ENCODE measurements at regions not wholly inside any gene's neighbourhood (a gene's known extent, or its start where the extent isn't known, plus 50 kb on each side); places are given as distances from the start of the nearest gene placed in this dataset.

DNA sequence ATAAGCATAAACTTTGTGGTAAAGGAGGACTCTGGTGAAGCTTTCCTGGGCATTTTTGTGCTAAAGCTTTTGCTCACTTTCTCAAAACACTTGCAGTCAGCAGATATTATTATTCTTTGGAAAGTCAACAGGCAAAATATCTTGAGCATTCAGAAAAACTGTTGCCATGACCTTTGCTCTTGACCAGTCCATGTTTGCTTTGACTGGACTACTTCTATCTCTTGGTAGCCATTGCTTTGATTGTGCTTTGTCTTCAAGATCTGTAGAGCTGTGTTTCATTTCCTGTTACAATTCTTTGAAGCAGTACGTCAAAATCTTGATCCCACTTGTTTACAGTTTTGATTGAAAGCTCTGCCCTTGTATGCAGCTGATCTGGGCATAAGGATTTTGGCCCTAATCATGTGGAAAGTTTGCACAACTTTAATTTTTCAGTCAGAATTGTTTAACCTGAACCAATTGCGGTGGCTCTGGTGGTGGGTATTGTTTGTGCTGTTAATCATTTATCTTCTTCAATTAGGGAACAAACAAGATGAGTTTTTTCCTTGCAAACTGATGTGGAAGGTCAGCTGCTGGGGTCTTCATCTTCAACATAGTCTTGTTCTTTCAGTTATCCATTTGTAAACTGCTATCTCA lies 121.5 kb upstream of the NUDT6 start:
- ATAC-seq (replicated peaks in 1 of 4) (no peak), DNase-seq (no peak)
- Histone ChIP-seq H3K27ac (ENCODE audit: low read length) (no peak overlapping the region), H3K4me1 (ENCODE audit: control insufficient read depth in 1 of 2, extremely low read depth in 1 of 2, insufficient read depth in 2 of 2, low read length in 2 of 2) (no peaks in the 10 kb centered on the region), H3K4me3 (ENCODE audit: control insufficient read depth in 1 of 2, extremely low read depth in 1 of 2, low read length in 1 of 2) (no peak overlapping the region), H3K36me3 (ENCODE audit: control insufficient read depth in 2 of 2, extremely low read depth in 1 of 2, insufficient read depth in 1 of 2, low read length in 1 of 2) (no peaks in the 10 kb centered on the region), H3K27me3 (replicated peaks in 1 of 2; ENCODE audit: control insufficient read depth in 2 of 2, extremely low read depth in 1 of 2, insufficient read depth in 2 of 2, low read length in 1 of 2) (no peaks in the 10 kb centered on the region), H3K9me3 (peaks cover 11% of the 10 kb centered on the region)
- H3K27me3 Mint-ChIP-seq: no peaks in the 10 kb centered on the region
- no peak overlapping the region for H3K4me3 Mint-ChIP-seq
- no peak overlapping the region for H3K27ac Mint-ChIP-seq
- H3K36me3 Mint-ChIP-seq: peaks cover 76% of the 10 kb centered on the region
- 63% methylated on average over 1 of the region's 2 CpGs for WGBS (ENCODE audit: insufficient coverage)
- ChIA-PET POLR2A (interaction anchor here in 1 of 2 donors (0.6 kb wide), 1 partner anchor 201 kb away, joined by 3 read pairs; no protein-coding TSS in a partner anchor), CTCF (no interaction called here)
- H3K4me1 Mint-ChIP-seq: peaks cover 0 to 10% (median 2%) of the 10 kb centered on the region in 3 donors
- peaks cover 13 to 54% (median 29%) of the 10 kb centered on the region in 3 donors for H3K9me3 Mint-ChIP-seq

DNA sequence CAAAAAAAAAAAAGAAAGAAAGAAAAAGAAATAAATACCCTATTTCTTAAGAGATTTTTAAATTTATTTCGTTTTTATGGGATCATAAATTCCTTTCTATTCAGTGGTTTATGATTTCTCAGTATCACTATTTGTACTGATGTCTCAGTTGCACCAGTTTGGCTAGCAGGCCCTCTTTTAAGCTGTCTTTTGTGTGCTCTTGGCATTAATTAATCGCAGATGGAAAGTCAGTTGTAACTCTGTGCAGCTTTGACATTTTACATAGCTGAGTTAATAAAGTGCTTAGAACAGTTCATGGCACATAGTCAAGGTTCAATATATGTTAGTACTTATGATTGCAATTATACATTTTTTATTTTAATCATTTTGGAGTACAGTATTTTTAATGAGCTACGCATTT lies 123.7 kb upstream of the NUDT6 start:
- peaks cover 26 to 71% (median 31%) of the 10 kb centered on the region in 3 donors for H3K9me3 Mint-ChIP-seq
- H3K27ac ChIP-seq (ENCODE audit: low read length): no peak overlapping the region
- WGBS (ENCODE audit: insufficient coverage): 100% methylated on average over 1 of the region's 3 CpGs
- H3K27me3 Mint-ChIP-seq: no peaks in the 10 kb centered on the region
- ChIA-PET CTCF (no interaction called here), POLR2A (no interaction called here)
- ATAC-seq (replicated peaks in 1 of 4) (no peak), DNase-seq (no peak)
- H3K4me1 Mint-ChIP-seq: peaks cover 7 to 21% (median 10%) of the 10 kb centered on the region in 3 donors
- H3K36me3 ChIP-seq (ENCODE audit: control insufficient read depth in 2 of 2, extremely low read depth in 1 of 2, insufficient read depth in 1 of 2, low read length in 1 of 2): no peaks in the 10 kb centered on the region
- peaks cover 13% of the 10 kb centered on the region for H3K9me3 ChIP-seq
- no peak overlapping the region for H3K27ac Mint-ChIP-seq
- H3K36me3 Mint-ChIP-seq: peaks cover 77% of the 10 kb centered on the region
- no peaks in the 10 kb centered on the region for H3K4me1 ChIP-seq (ENCODE audit: control insufficient read depth in 1 of 2, extremely low read depth in 1 of 2, insufficient read depth in 2 of 2, low read length in 2 of 2)
- no peaks in the 10 kb centered on the region for H3K27me3 ChIP-seq (replicated peaks in 1 of 2; ENCODE audit: control insufficient read depth in 2 of 2, extremely low read depth in 1 of 2, insufficient read depth in 2 of 2, low read length in 1 of 2)
- H3K4me3 ChIP-seq (ENCODE audit: control insufficient read depth in 1 of 2, extremely low read depth in 1 of 2, low read length in 1 of 2): no peak overlapping the region
- H3K4me3 Mint-ChIP-seq: no peak overlapping the region

DNA sequence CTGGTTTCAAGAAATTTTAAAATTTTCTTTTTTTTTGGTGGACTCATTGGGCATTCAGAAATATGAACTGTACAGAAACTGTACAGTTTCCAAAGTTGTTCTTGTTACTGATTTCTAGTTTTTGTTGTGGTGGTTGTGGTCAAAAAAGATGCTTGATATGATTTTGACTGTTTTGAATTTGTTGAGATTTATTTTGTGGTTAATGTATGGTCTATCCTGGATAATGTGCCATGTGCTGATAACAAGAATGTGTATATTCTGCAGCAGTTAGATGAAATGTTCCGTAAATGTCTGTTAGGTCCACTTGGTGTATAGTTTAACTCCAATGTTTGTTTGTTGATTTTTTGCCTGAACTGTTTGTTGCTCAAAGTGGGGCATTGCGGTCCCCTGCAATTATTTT lies 127.6 kb upstream of the NUDT6 start:
- ATAC-seq (replicated peaks in 1 of 4) (no peak), DNase-seq (no peak)
- H3K4me3 ChIP-seq (ENCODE audit: control insufficient read depth in 1 of 2, extremely low read depth in 1 of 2, low read length in 1 of 2): no peak overlapping the region
- H3K27ac ChIP-seq (ENCODE audit: low read length): no peak overlapping the region
- H3K36me3 ChIP-seq (ENCODE audit: control insufficient read depth in 2 of 2, extremely low read depth in 1 of 2, insufficient read depth in 1 of 2, low read length in 1 of 2): no peaks in the 10 kb centered on the region
- peaks cover 2% of the 10 kb centered on the region for H3K9me3 ChIP-seq
- Mint-ChIP-seq H3K27me3 (no peaks in the 10 kb centered on the region), H3K36me3 (peaks cover 72% of the 10 kb centered on the region), H3K4me1 (peaks cover 4 to 16% (median 10%) of the 10 kb centered on the region in 3 donors), H3K9me3 (peaks cover 27 to 54% (median 29%) of the 10 kb centered on the region in 3 donors), H3K4me3 (no peak overlapping the region), H3K27ac (no peak overlapping the region)
- no peaks in the 10 kb centered on the region for H3K4me1 ChIP-seq (ENCODE audit: control insufficient read depth in 1 of 2, extremely low read depth in 1 of 2, insufficient read depth in 2 of 2, low read length in 2 of 2)
- ChIA-PET POLR2A (no interaction called here), CTCF (no interaction called here)
- no CpG with 5 or more reads among the region's 2 CpGs for WGBS (ENCODE audit: insufficient coverage)
- no peaks in the 10 kb centered on the region for H3K27me3 ChIP-seq (replicated peaks in 1 of 2; ENCODE audit: control insufficient read depth in 2 of 2, extremely low read depth in 1 of 2, insufficient read depth in 2 of 2, low read length in 1 of 2)

DNA sequence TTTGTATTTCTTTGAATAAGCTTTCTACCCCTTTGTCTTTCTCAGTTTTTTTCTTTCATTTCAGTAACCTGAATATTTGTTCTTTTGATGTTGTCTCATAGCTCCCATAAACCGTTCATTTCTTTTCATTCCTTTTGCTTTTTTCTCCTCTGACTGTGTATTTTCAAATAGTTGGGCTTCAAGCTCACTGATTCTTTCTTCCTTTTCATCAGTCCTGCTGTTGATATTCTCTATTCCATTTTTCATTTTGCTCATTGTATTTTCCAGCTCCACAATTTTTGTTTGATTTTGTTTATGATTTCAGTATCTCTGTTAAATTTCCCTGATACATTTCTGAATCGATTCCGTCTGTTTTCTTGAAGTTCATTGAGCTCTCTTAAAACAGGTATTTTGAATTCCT lies 129.6 kb upstream of the NUDT6 start:
- no peak overlapping the region for H3K27ac ChIP-seq (ENCODE audit: low read length)
- Mint-ChIP-seq H3K4me3 (no peak overlapping the region), H3K36me3 (peaks cover 76% of the 10 kb centered on the region), H3K9me3 (peaks cover 23 to 44% (median 29%) of the 10 kb centered on the region in 3 donors), H3K27ac (no peak overlapping the region), H3K4me1 (peaks cover 4 to 16% (median 10%) of the 10 kb centered on the region in 3 donors), H3K27me3 (no peaks in the 10 kb centered on the region)
- ChIA-PET POLR2A (interaction anchor here in 1 of 2 donors (0.7 kb wide), 1 partner anchor 154 kb away, joined by 3 read pairs; no protein-coding TSS in a partner anchor), CTCF (no interaction called here)
- H3K9me3 ChIP-seq: peaks cover 3% of the 10 kb centered on the region
- DNase-seq (no peak), ATAC-seq (replicated peaks in 1 of 4) (no peak)
- no peaks in the 10 kb centered on the region for H3K4me1 ChIP-seq (ENCODE audit: control insufficient read depth in 1 of 2, extremely low read depth in 1 of 2, insufficient read depth in 2 of 2, low read length in 2 of 2)
- H3K36me3 ChIP-seq (ENCODE audit: control insufficient read depth in 2 of 2, extremely low read depth in 1 of 2, insufficient read depth in 1 of 2, low read length in 1 of 2): peaks cover 0 to under 1% of the 10 kb centered on the region in 2 donors
- H3K4me3 ChIP-seq (ENCODE audit: control insufficient read depth in 1 of 2, extremely low read depth in 1 of 2, low read length in 1 of 2): no peak overlapping the region
- H3K27me3 ChIP-seq (replicated peaks in 1 of 2; ENCODE audit: control insufficient read depth in 2 of 2, extremely low read depth in 1 of 2, insufficient read depth in 2 of 2, low read length in 1 of 2): no peaks in the 10 kb centered on the region
- no CpG with 5 or more reads among the region's 3 CpGs for WGBS (ENCODE audit: insufficient coverage)

DNA sequence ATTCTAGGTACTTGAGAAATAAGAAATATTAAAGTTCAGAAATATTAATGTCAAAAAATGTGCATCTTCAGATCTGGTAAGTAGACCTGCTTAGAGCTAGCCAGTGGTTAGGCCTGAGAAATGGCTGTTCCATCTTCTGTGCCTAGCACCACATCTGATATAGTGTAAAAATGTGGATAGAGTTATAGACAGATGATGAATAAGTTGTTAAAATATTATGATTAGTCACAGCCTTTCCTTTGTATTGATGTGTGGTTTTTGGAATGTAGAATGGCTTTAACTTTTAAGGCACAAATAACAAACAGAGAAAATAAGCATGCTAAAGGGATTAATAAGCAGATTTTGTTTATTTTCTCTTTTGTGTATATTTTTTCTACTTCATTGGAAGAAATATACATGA lies 133.5 kb upstream of the NUDT6 start:
- H3K9me3 ChIP-seq: peaks cover 2% of the 10 kb centered on the region
- H3K36me3 ChIP-seq (ENCODE audit: control insufficient read depth in 2 of 2, extremely low read depth in 1 of 2, insufficient read depth in 1 of 2, low read length in 1 of 2): peaks cover 0 to 5% of the 10 kb centered on the region in 2 donors
- H3K4me1 ChIP-seq (ENCODE audit: control insufficient read depth in 1 of 2, extremely low read depth in 1 of 2, insufficient read depth in 2 of 2, low read length in 2 of 2): no peaks in the 10 kb centered on the region
- H3K4me3 ChIP-seq (ENCODE audit: control insufficient read depth in 1 of 2, extremely low read depth in 1 of 2, low read length in 1 of 2): no peak overlapping the region
- peaks cover 71% of the 10 kb centered on the region for H3K36me3 Mint-ChIP-seq
- no peaks in the 10 kb centered on the region for H3K27me3 ChIP-seq (replicated peaks in 1 of 2; ENCODE audit: control insufficient read depth in 2 of 2, extremely low read depth in 1 of 2, insufficient read depth in 2 of 2, low read length in 1 of 2)
- H3K27me3 Mint-ChIP-seq: no peaks in the 10 kb centered on the region
- H3K4me3 Mint-ChIP-seq: no peak overlapping the region
- POLR2A ChIA-PET: no interaction called here
- H3K27ac ChIP-seq (ENCODE audit: low read length): no peak overlapping the region
- H3K27ac Mint-ChIP-seq: no peak overlapping the region
- CTCF ChIA-PET: no interaction called here
- DNase-seq (no peak), ATAC-seq (replicated peaks in 1 of 4) (no peak)
- H3K9me3 Mint-ChIP-seq: peaks cover 9 to 22% (median 17%) of the 10 kb centered on the region in 3 donors
- no peaks in the 10 kb centered on the region for H3K4me1 Mint-ChIP-seq

DNA sequence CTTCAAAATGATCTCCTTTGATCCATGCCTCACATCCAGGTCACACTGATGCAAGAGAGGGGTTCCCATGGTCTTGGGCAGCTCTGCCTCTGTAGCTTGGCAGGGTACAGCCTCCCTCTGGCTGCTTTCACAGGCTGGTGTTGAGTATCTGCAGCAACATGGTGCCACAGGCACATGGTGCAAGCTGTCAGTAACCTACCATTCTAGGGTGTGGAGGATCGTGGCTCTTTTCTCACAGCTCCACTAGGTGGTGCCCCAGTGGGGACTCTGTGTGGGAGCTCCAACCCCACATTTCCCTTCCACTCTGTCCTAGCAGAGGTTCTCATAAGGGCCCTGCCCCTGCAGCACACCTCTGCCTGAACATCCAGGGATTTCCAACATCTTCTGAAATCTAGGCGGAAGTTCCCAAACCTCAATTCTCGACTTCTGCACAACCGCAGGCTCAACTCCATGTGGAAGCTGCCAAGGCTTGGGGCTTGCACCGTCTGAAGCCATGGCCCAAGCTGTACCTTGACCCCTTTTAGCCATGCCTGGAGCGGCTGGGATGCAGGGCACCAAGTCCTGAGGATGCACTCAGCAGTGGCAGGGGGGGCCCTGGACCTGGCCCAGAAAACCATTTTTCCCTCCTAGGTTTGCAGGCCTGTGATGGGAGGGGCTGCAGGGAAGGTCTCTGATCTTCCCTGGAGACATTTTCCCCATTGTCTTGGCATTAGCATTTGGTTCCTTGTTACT lies 137.8 kb upstream of the NUDT6 start:
- Mint-ChIP-seq H3K4me3 (no peak overlapping the region), H3K4me1 (no peaks in the 10 kb centered on the region), H3K36me3 (peaks cover 58% of the 10 kb centered on the region), H3K9me3 (peaks cover 3 to 11% (median 5%) of the 10 kb centered on the region in 3 donors), H3K27ac (no peak overlapping the region), H3K27me3 (no peaks in the 10 kb centered on the region)
- Histone ChIP-seq H3K27me3 (replicated peaks in 1 of 2; ENCODE audit: control insufficient read depth in 2 of 2, extremely low read depth in 1 of 2, insufficient read depth in 2 of 2, low read length in 1 of 2) (no peaks in the 10 kb centered on the region), H3K4me1 (ENCODE audit: control insufficient read depth in 1 of 2, extremely low read depth in 1 of 2, insufficient read depth in 2 of 2, low read length in 2 of 2) (no peaks in the 10 kb centered on the region), H3K36me3 (ENCODE audit: control insufficient read depth in 2 of 2, extremely low read depth in 1 of 2, insufficient read depth in 1 of 2, low read length in 1 of 2) (peaks cover 0 to 5% of the 10 kb centered on the region in 2 donors), H3K9me3 (peaks cover 2% of the 10 kb centered on the region), H3K4me3 (ENCODE audit: control insufficient read depth in 1 of 2, extremely low read depth in 1 of 2, low read length in 1 of 2) (no peak overlapping the region), H3K27ac (ENCODE audit: low read length) (no peak overlapping the region)
- no peak for DNase-seq
- CTCF ChIA-PET: interaction anchor here in 1 of 2 donors (0.6 kb wide), 1 partner anchor 43 kb away, joined by 3 read pairs; no protein-coding TSS in a partner anchor
- 97% methylated on average over 6 of the region's 6 CpGs for WGBS (ENCODE audit: insufficient coverage)
- POLR2A ChIA-PET: no interaction called here
- no peak for ATAC-seq (replicated peaks in 1 of 4)

Measured in T-cell (primary cell).